Loucy (cell line): ENCODE measurements at regions not wholly inside any gene's neighbourhood (a gene's known extent, or its start where the extent isn't known, plus 50 kb on each side); places are given as distances from the start of the nearest gene placed in this dataset.

Experiments
- EZH2phosphoT487 ChIP-seq: fragments of 200-600 bp; IDR thresholded peaks from 2 replicates; pipeline ENCODE4 v1.6.1; 2018; ENCODE audit warnings: antibody characterized with exemption, mild to moderate bottlenecking, moderate library complexity, borderline replicate concordance
- TF ChIP-seq, protein P1 (sequence below): fragments of 200-600 bp; sonication (generic); conservative IDR thresholded peaks from 2 replicates; pipeline ENCODE4 v1.5.1; 2014; ENCODE audit warnings: mild to moderate bottlenecking, antibody characterized with exemption, low read length

DNA sequence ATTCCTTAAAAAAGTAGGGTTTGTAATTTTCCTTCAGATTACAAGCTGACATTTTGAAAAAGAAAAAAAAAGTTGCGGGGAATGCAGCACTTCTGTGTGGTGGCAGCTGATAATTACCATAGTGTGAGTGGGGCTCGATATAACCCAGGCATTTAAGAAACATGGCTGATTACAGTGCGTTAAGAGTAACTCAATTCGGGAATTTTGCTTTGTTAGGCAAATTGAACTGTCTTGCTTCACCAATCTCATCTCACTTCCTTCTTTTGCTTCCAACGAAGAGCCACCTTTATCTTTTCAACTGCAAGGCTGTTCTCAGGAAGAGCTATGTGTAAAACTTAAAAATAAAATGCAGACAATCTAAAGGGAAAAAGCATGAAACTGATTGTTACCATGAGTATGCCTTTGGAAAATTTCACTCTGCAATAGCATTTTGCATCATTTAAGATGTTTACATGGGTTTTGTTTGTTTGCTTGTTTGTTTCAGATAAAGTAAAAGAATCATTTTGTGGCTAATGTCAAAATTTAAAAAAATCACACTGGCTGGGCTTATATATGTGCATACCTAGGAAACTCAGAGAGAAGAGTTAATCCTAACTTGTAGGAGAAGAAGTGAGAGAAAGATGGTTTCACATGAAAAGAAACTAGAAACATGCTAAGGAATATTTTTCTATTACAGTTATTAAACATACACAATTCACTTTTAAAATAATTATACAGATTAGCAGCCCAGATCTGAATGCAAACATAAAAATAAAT, 295.9 kb upstream of the ATP2B1 start:
- TF ChIP-seq, protein P1, sequence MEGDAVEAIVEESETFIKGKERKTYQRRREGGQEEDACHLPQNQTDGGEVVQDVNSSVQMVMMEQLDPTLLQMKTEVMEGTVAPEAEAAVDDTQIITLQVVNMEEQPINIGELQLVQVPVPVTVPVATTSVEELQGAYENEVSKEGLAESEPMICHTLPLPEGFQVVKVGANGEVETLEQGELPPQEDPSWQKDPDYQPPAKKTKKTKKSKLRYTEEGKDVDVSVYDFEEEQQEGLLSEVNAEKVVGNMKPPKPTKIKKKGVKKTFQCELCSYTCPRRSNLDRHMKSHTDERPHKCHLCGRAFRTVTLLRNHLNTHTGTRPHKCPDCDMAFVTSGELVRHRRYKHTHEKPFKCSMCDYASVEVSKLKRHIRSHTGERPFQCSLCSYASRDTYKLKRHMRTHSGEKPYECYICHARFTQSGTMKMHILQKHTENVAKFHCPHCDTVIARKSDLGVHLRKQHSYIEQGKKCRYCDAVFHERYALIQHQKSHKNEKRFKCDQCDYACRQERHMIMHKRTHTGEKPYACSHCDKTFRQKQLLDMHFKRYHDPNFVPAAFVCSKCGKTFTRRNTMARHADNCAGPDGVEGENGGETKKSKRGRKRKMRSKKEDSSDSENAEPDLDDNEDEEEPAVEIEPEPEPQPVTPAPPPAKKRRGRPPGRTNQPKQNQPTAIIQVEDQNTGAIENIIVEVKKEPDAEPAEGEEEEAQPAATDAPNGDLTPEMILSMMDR = no peak
- TF ChIP-seq EZH2phosphoT487 = no peak
